ENCODE measurements at regions not wholly inside any gene's neighbourhood (a gene's known extent, or its start where the extent isn't known, plus 50 kb on each side); places are given as distances from the start of the nearest gene placed in this dataset.
A peak's percentile ranks its signal among the peaks of the same experiment; 100 is the strongest.
"Not testable (repeated sequence)": the region's sequence is repeated elsewhere in the genome, so short reads cannot be mapped to it uniquely, and the experiment has no call there.

DNA sequence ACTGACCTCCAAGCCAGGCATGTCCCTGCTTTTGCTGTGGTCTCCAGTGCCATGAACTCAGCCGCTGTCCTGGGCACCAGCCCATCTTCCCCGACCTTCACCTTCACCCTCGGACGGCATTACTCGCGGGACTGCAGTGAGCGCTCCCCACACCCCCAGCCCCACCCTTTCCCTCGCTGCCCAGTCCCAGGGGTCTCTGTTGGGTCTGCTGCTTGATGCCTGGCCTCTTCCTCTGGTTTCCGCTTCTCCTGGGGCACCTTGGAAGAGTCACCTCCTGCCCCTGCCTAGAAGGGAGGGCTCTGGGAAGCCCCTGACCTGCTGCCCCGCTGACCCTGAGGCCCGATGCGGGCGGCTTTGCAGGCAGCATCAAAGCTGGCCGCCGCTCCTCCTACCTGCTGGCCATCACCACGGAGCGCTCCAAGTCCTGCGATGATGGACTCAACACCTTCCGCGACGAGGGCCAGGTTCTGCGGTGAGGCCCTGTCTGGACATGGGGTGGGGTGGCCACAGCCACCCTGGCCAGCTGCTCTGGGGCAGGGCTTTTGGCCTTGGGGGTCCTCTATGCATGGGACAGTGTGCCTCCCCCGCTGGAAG, 102.3 kb downstream of the ZNF267 start:
- H3K27me3 Mint-ChIP-seq; H3K9me3 Mint-ChIP-seq; ATAC-seq; DNase-seq (ENCODE audit: low spot score); H3K36me3 Mint-ChIP-seq; H3K4me1 Mint-ChIP-seq (ENCODE audit: low read depth in 2 of 2); H3K4me3 Mint-ChIP-seq; H3K27ac Mint-ChIP-seq: not testable (repeated sequence)

DNA sequence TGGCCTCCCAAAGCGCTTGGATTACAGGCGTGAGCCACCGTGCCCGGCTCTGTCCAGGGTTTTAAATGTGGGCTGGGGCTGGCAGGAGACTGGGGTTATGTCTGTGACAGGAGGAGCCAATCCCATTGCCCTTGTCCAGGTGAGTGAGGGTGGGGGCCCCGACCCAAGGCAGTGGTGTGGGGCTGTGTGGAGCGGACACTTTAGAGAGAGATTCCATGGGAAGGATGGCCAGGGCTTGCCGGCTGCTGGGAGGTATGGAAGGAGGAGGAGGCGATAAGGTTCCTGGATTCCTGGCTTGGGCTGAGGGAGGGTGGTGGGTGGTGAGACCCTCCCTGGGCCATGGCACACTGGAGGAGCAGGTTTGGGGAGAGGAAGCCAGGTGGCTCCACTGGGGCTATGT, 104.9 kb downstream of the ZNF267 start:
- not testable (repeated sequence) for H3K27me3 Mint-ChIP-seq; DNase-seq (ENCODE audit: low spot score); H3K4me3 Mint-ChIP-seq; H3K27ac Mint-ChIP-seq; H3K4me1 Mint-ChIP-seq (ENCODE audit: low read depth in 2 of 2); H3K36me3 Mint-ChIP-seq; ATAC-seq; H3K9me3 Mint-ChIP-seq

DNA sequence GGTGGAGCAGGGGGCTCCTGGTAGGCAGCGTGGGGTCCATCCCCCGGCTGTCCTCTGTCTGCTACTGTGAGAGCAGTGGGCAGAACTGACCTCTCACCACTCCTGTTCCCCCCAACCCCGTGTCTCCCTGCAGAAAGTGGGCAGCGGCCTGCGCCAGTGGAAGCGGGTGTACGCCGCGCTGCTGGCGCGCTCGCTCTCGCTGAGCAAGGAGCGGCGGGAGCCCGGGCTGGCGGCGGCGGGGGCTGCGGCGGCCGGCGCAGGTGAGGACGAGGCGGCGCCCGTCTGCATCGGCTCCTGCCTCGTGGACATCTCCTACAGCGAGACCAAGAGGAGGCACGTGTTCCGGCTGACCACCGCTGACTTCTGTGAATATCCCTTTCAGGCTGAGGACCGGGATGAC, 108.1 kb downstream of the ZNF267 start:
- ATAC-seq; H3K27ac Mint-ChIP-seq; H3K9me3 Mint-ChIP-seq; H3K36me3 Mint-ChIP-seq; H3K27me3 Mint-ChIP-seq; DNase-seq (ENCODE audit: low spot score); H3K4me1 Mint-ChIP-seq (ENCODE audit: low read depth in 2 of 2); H3K4me3 Mint-ChIP-seq: not testable (repeated sequence)

DNA sequence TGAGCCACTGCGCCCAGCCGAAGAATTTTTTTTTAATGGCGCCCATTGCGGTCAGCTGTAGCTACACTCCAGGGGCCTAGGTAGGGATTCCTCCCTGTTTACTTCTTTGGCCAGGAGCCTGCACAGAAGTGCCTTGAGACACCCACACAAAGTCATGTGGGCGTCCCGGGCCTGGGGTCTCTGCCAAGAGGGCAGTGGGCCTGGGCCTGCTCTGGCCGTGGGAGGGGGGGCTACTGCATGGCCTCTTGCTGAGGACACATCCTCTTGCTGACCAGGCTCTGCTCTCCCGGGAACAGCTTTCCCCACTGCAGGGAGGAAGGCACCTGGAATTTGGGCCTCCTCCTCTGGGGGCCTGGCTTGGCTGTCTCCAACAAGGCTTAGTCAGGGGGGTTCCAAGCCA, 109.4 kb downstream of the ZNF267 start:
- H3K4me3 Mint-ChIP-seq; DNase-seq (ENCODE audit: low spot score); H3K9me3 Mint-ChIP-seq; H3K27ac Mint-ChIP-seq; H3K36me3 Mint-ChIP-seq; ATAC-seq; H3K4me1 Mint-ChIP-seq (ENCODE audit: low read depth in 2 of 2); H3K27me3 Mint-ChIP-seq: not testable (repeated sequence)

- H3K9me3 Mint-ChIP-seq; H3K27me3 Mint-ChIP-seq; H3K27ac Mint-ChIP-seq; H3K4me1 Mint-ChIP-seq (ENCODE audit: low read depth in 2 of 2); H3K4me3 Mint-ChIP-seq; ATAC-seq; H3K36me3 Mint-ChIP-seq; DNase-seq (ENCODE audit: low spot score): not testable (repeated sequence)
Measured at GRCh38 chr16:31983666-31984065, 110.1 kb downstream of the ZNF267 start.

DNA sequence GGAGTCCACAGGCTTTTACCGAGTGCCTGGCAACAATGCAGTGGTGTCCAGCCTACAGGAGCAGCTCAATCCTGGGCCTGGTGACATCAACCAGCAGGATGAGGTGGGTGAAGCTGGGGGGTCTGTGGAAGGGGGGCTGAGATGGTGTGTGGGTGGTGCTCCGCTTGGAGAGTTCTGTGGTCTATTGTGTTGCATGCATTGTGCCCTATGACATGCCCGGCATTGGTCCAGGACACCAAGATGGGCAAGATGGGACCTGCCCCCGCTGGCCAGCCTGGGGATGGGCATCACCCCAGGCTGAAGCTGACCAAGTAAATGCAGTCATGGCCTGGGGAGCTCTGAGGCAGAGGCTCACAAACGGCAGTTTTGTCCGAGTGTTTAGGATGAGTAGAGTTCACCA, 113.3 kb downstream of the ZNF267 start:
- ATAC-seq; H3K9me3 Mint-ChIP-seq; DNase-seq (ENCODE audit: low spot score); H3K27ac Mint-ChIP-seq; H3K4me3 Mint-ChIP-seq; H3K36me3 Mint-ChIP-seq; H3K4me1 Mint-ChIP-seq (ENCODE audit: low read depth in 2 of 2); H3K27me3 Mint-ChIP-seq: not testable (repeated sequence)

DNA sequence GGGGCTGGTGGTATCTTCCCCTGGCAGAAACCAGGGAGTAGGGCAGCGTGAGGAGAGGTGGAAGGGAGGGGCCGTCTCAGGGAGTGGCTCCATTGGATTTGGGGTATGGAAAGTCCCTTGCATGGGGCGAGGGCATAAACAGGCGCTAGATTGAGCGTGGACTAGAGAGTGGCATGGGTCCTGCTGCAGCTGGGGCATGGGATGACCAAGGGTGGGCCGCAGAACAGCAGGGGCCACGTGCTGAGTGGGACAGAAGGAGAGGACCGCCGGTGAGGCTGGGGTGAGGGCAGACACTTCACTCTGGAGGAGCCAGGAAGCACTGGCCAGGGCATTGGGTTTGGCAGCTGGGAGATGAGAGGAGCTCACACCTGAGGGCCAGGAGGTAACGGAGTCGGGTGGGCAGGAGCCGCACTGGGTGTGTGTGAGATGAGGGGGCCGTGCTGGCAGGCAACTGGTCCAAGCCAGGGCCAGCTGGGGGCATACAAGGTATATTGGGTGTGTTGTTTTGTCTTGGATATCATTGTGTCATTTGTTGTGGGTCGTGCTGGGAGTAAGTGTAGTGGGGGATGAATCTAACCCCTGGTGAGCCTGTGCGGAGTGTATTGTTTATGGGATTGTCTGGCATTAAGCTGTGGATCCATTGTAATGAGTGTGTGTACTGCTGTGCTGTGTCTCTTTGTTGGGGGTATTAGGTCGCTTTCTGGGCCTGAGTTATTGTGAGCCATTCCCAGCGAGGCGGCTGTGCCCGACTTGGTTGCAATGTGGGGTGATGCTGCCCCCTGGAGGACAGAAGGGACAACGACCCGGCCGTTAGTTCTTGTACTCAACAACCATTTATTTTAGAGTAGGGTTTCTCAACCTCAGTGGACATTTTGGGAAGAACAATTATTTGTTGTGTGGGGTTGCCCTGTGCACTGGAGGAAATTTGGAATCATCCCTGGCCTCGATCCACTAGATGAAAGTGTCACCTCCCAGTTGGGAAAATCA, 115.3 kb downstream of the ZNF267 start:
- not testable (repeated sequence) for H3K27ac Mint-ChIP-seq; H3K4me1 Mint-ChIP-seq (ENCODE audit: low read depth in 2 of 2); H3K27me3 Mint-ChIP-seq; H3K9me3 Mint-ChIP-seq; H3K36me3 Mint-ChIP-seq; H3K4me3 Mint-ChIP-seq
- DNase-seq (ENCODE audit: low spot score): peak; percentile 71
- ATAC-seq: peak; percentile 54 to 69

DNA sequence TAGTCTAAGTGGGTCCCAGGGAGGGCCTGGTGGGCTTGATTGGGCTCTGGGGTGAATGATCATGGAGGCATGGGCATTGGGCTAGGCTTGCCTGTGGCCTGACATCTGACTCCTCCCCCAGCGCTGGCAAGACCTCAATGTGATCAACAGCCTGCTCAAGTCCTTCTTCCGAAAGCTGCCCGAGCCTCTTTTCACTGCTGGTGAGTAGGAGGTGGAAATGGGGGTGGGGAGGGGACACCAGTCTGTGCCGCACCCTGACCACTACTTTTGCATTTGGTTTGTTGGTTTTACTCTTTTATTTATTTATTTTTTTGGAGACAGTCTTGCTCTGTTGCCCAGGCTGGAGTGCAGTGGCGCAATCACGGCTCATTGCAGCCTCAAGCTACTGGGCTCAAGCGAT, 116.7 kb downstream of the ZNF267 start:
- not testable (repeated sequence) for H3K9me3 Mint-ChIP-seq; H3K4me1 Mint-ChIP-seq (ENCODE audit: low read depth in 2 of 2); H3K36me3 Mint-ChIP-seq; H3K27ac Mint-ChIP-seq; DNase-seq (ENCODE audit: low spot score); H3K4me3 Mint-ChIP-seq; H3K27me3 Mint-ChIP-seq; ATAC-seq

- H3K9me3 Mint-ChIP-seq; H3K36me3 Mint-ChIP-seq; ATAC-seq; H3K4me3 Mint-ChIP-seq; H3K4me1 Mint-ChIP-seq (ENCODE audit: low read depth in 2 of 2); H3K27me3 Mint-ChIP-seq; H3K27ac Mint-ChIP-seq; DNase-seq (ENCODE audit: low spot score): not testable (repeated sequence)
Measured at GRCh38 chr16:31990980-31991379, 117.4 kb downstream of the ZNF267 start.

DNA sequence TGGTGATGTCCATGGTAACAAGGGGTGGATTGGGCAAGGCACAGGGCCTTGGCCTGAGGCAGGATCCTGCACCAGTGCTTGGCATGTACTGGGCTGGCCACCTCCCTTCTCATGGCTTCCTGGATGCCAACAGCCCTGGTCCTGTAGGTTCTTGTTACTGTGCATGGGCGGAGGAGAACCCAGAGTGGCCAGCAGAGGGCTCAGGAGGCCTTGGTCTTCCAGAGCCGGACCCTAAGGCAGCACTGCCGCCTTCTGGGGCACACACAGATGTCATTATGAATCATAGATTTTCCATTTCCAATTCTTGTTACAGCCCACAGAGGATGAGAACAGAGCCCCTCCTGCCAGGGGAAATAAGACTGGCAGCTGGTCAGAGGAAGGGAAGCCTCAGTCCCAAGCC, 122.7 kb downstream of the ZNF267 start:
- H3K4me1 Mint-ChIP-seq (ENCODE audit: low read depth in 2 of 2); H3K36me3 Mint-ChIP-seq; H3K27me3 Mint-ChIP-seq; H3K9me3 Mint-ChIP-seq; H3K27ac Mint-ChIP-seq; H3K4me3 Mint-ChIP-seq; DNase-seq (ENCODE audit: low spot score); ATAC-seq: not testable (repeated sequence)

- not testable (repeated sequence) for H3K27me3 Mint-ChIP-seq; DNase-seq (ENCODE audit: low spot score); H3K36me3 Mint-ChIP-seq; H3K27ac Mint-ChIP-seq; H3K9me3 Mint-ChIP-seq; H3K4me1 Mint-ChIP-seq (ENCODE audit: low read depth in 2 of 2); ATAC-seq; H3K4me3 Mint-ChIP-seq
Measured at GRCh38 chr16:32002496-32002895, 128.9 kb downstream of the ZNF267 start.

- H3K36me3 Mint-ChIP-seq; DNase-seq (ENCODE audit: low spot score): not testable (repeated sequence)
Measured at GRCh38 chr16:32003819-32004218, 130.2 kb downstream of the ZNF267 start.

DNA sequence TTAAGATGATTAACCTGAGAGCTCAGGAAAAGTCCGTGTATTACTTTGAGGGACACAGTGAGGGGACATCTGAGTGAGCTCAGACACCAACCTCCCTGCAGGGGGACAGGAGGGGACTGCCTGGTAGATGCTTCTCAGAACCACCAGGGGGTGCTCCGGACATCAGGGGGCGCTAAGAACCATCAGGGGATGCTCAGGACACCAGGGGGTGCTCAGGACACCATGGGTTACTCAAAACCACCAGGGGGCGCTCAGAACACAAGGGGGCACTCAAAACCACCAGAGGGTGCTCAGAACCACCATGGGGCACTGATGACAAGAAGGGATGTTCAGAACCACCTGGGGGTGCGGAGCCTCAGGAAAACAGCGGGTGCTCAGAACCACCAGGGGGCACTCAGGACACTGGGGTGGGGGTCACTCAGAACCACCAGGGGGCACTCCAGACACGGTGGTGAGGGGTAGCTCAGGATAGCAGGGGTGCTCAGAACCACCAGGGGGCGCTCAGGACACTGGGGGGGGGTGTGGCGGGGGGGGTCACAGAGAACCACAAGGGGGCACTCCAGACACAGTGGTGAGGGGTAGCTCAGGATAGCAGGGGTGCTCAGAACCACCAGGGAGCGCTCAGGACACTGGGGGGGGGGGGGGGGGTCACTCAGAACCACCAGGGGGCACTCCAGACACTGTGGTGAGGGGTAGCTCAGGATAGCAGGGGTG, 165.3 kb downstream of the ZNF267 start:
- not testable (repeated sequence) for DNase-seq (ENCODE audit: low spot score); H3K9me3 Mint-ChIP-seq; ATAC-seq; H3K27me3 Mint-ChIP-seq; H3K4me3 Mint-ChIP-seq; H3K27ac Mint-ChIP-seq; H3K36me3 Mint-ChIP-seq; H3K4me1 Mint-ChIP-seq (ENCODE audit: low read depth in 2 of 2)

More at GRCh38 chr16:32003819-32004218, 130.2 kb downstream of the ZNF267 start:
- not testable (repeated sequence) for H3K4me1 Mint-ChIP-seq (ENCODE audit: low read depth in 2 of 2); H3K27ac Mint-ChIP-seq; ATAC-seq; H3K9me3 Mint-ChIP-seq; H3K4me3 Mint-ChIP-seq; H3K27me3 Mint-ChIP-seq

DNA sequence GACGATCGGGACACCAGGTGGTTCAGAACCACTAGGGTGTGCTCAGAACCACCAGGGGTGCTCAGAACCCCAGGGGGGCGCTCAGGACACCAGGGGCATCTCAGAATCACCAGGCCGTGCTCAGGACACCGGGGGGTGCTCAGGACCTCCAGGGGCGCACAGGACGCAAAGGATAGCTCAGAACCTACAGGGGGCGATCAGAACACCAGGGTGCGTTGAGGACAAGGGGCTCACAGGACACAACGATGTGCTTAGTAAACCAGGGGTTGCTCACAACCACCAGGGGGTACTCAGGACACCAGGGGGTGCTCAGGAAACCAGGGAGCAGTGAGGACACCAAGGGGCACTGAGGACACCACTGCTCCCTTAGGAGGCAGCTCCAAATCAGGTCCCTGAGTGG, 166.3 kb downstream of the ZNF267 start:
- not testable (repeated sequence) for H3K36me3 Mint-ChIP-seq; H3K4me1 Mint-ChIP-seq (ENCODE audit: low read depth in 2 of 2); H3K27me3 Mint-ChIP-seq; ATAC-seq; DNase-seq (ENCODE audit: low spot score); H3K27ac Mint-ChIP-seq; H3K4me3 Mint-ChIP-seq; H3K9me3 Mint-ChIP-seq
